ENCODE measurements at regions not wholly inside any gene's neighbourhood (a gene's known extent, or its start where the extent isn't known, plus 50 kb on each side); places are given as distances from the start of the nearest gene placed in this dataset.

- Histone ChIP-seq H3K27ac (ENCODE audit: low read depth in 1 of 3, low read length in 2 of 3) (no peak overlapping the region), H3K4me1 (ENCODE audit: control insufficient read depth in 3 of 3, insufficient read depth in 2 of 3, low read depth in 1 of 3, low read length in 2 of 3) (no peaks in the 10 kb centered on the region), H3K9me3 (ENCODE audit: control insufficient read depth in 2 of 2, insufficient read depth in 1 of 2, low read depth in 1 of 2, low read length in 1 of 2) (no peaks in the 10 kb centered on the region), H3K36me3 (ENCODE audit: control insufficient read depth in 3 of 3, insufficient read depth in 2 of 3, low read depth in 1 of 3, low read length in 3 of 3) (no peaks in the 10 kb centered on the region), H3K27me3 (ENCODE audit: control insufficient read depth in 3 of 3, insufficient read depth in 3 of 3, low read length in 3 of 3) (no peaks in the 10 kb centered on the region), H3K4me3 (ENCODE audit: low read depth in 1 of 3, low read length in 3 of 3) (no peak overlapping the region)
- 63 to 79% (median 77%) methylated on average over 2 of the region's 2 CpGs for WGBS, 3 donors
- DNase-seq (no peak), FAIRE-seq (no peak)
These were observed 125.4 kb upstream of the CA10 start for GRCh38 chr17:52283872-52284271.

GRCh38 chr17:52276381-52277008, 118.0 kb upstream of the CA10 start:
- H3K4me3 ChIP-seq (ENCODE audit: low read depth in 1 of 3, low read length in 3 of 3), result no peak overlapping the region
- no peaks in the 10 kb centered on the region for H3K4me1 ChIP-seq (ENCODE audit: control insufficient read depth in 3 of 3, insufficient read depth in 2 of 3, low read depth in 1 of 3, low read length in 2 of 3)
- no peak overlapping the region for H3K27ac ChIP-seq (ENCODE audit: low read depth in 1 of 3, low read length in 2 of 3)
- no peaks in the 10 kb centered on the region for H3K36me3 ChIP-seq (ENCODE audit: control insufficient read depth in 3 of 3, insufficient read depth in 2 of 3, low read depth in 1 of 3, low read length in 3 of 3)
- no peaks in the 10 kb centered on the region for H3K9me3 ChIP-seq (ENCODE audit: control insufficient read depth in 2 of 2, insufficient read depth in 1 of 2, low read depth in 1 of 2, low read length in 1 of 2)
- DNase-seq, result no peak
- no peak for FAIRE-seq
- 87 to 88% (median 87%) methylated on average over 4 of the region's 4 CpGs for WGBS, 3 donors
- H3K27me3 ChIP-seq (ENCODE audit: control insufficient read depth in 3 of 3, insufficient read depth in 3 of 3, low read length in 3 of 3), result no peaks in the 10 kb centered on the region

GRCh38 chr17:52271781-52272180, 113.3 kb upstream of the CA10 start:
- DNase-seq (no peak), FAIRE-seq (no peak)
- no peak overlapping the region for H3K4me3 ChIP-seq (ENCODE audit: low read depth in 1 of 3, low read length in 3 of 3)
- H3K27ac ChIP-seq (ENCODE audit: low read depth in 1 of 3, low read length in 2 of 3), result no peak overlapping the region
- H3K4me1 ChIP-seq (ENCODE audit: control insufficient read depth in 3 of 3, insufficient read depth in 2 of 3, low read depth in 1 of 3, low read length in 2 of 3), result no peaks in the 10 kb centered on the region
- no peaks in the 10 kb centered on the region for H3K36me3 ChIP-seq (ENCODE audit: control insufficient read depth in 3 of 3, insufficient read depth in 2 of 3, low read depth in 1 of 3, low read length in 3 of 3)
- no peaks in the 10 kb centered on the region for H3K27me3 ChIP-seq (ENCODE audit: control insufficient read depth in 3 of 3, insufficient read depth in 3 of 3, low read length in 3 of 3)
- H3K9me3 ChIP-seq (ENCODE audit: control insufficient read depth in 2 of 2, insufficient read depth in 1 of 2, low read depth in 1 of 2, low read length in 1 of 2), result no peaks in the 10 kb centered on the region
- 77 to 92% (median 91%) methylated on average over 1 of the region's 1 CpG for WGBS, 3 donors

GRCh38 chr17:52255347-52255746, 96.8 kb upstream of the CA10 start:
- H3K4me1 ChIP-seq (ENCODE audit: control insufficient read depth in 3 of 3, insufficient read depth in 2 of 3, low read depth in 1 of 3, low read length in 2 of 3), result no peaks in the 10 kb centered on the region
- no peaks in the 10 kb centered on the region for H3K36me3 ChIP-seq (ENCODE audit: control insufficient read depth in 3 of 3, insufficient read depth in 2 of 3, low read depth in 1 of 3, low read length in 3 of 3)
- H3K9me3 ChIP-seq (ENCODE audit: control insufficient read depth in 2 of 2, insufficient read depth in 1 of 2, low read depth in 1 of 2, low read length in 1 of 2), result no peaks in the 10 kb centered on the region
- no peak for DNase-seq
- no peak for FAIRE-seq
- no peak overlapping the region for H3K4me3 ChIP-seq (ENCODE audit: low read depth in 1 of 3, low read length in 3 of 3)
- no peak overlapping the region for H3K27ac ChIP-seq (ENCODE audit: low read depth in 1 of 3, low read length in 2 of 3)
- H3K27me3 ChIP-seq (ENCODE audit: control insufficient read depth in 3 of 3, insufficient read depth in 3 of 3, low read length in 3 of 3), result no peaks in the 10 kb centered on the region
- 84 to 91% (median 88%) methylated on average over 9 of the region's 9 CpGs for WGBS, 3 donors

- no peak overlapping the region for H3K4me3 ChIP-seq (ENCODE audit: low read depth in 1 of 3, low read length in 3 of 3)
- H3K9me3 ChIP-seq (ENCODE audit: control insufficient read depth in 2 of 2, insufficient read depth in 1 of 2, low read depth in 1 of 2, low read length in 1 of 2), result no peaks in the 10 kb centered on the region
- no peaks in the 10 kb centered on the region for H3K27me3 ChIP-seq (ENCODE audit: control insufficient read depth in 3 of 3, insufficient read depth in 3 of 3, low read length in 3 of 3)
- FAIRE-seq (no peak), DNase-seq (no peak)
- 65 to 81% (median 70%) methylated on average over 2 of the region's 2 CpGs for WGBS, 3 donors
- no peaks in the 10 kb centered on the region for H3K4me1 ChIP-seq (ENCODE audit: control insufficient read depth in 3 of 3, insufficient read depth in 2 of 3, low read depth in 1 of 3, low read length in 2 of 3)
- no peak overlapping the region for H3K27ac ChIP-seq (ENCODE audit: low read depth in 1 of 3, low read length in 2 of 3)
- H3K36me3 ChIP-seq (ENCODE audit: control insufficient read depth in 3 of 3, insufficient read depth in 2 of 3, low read depth in 1 of 3, low read length in 3 of 3), result no peaks in the 10 kb centered on the region
These were observed 86.2 kb upstream of the CA10 start for GRCh38 chr17:52244689-52245088.

GRCh38 chr17:52242268-52242667, 83.8 kb upstream of the CA10 start:
- H3K36me3 ChIP-seq (ENCODE audit: control insufficient read depth in 3 of 3, insufficient read depth in 2 of 3, low read depth in 1 of 3, low read length in 3 of 3), result no peaks in the 10 kb centered on the region
- H3K4me3 ChIP-seq (ENCODE audit: low read depth in 1 of 3, low read length in 3 of 3), result no peak overlapping the region
- no peaks in the 10 kb centered on the region for H3K27me3 ChIP-seq (ENCODE audit: control insufficient read depth in 3 of 3, insufficient read depth in 3 of 3, low read length in 3 of 3)
- no peaks in the 10 kb centered on the region for H3K9me3 ChIP-seq (ENCODE audit: control insufficient read depth in 2 of 2, insufficient read depth in 1 of 2, low read depth in 1 of 2, low read length in 1 of 2)
- FAIRE-seq, result no peak
- DNase-seq, result no peak
- 57 to 74% (median 62%) methylated on average over 2 of the region's 2 CpGs for WGBS, 3 donors
- no peak overlapping the region for H3K27ac ChIP-seq (ENCODE audit: low read depth in 1 of 3, low read length in 2 of 3)
- H3K4me1 ChIP-seq (ENCODE audit: control insufficient read depth in 3 of 3, insufficient read depth in 2 of 3, low read depth in 1 of 3, low read length in 2 of 3), result no peaks in the 10 kb centered on the region

- Histone ChIP-seq H3K4me3 (ENCODE audit: low read depth in 1 of 3, low read length in 3 of 3) (no peak overlapping the region), H3K9me3 (ENCODE audit: control insufficient read depth in 2 of 2, insufficient read depth in 1 of 2, low read depth in 1 of 2, low read length in 1 of 2) (no peaks in the 10 kb centered on the region), H3K27me3 (ENCODE audit: control insufficient read depth in 3 of 3, insufficient read depth in 3 of 3, low read length in 3 of 3) (no peaks in the 10 kb centered on the region), H3K4me1 (ENCODE audit: control insufficient read depth in 3 of 3, insufficient read depth in 2 of 3, low read depth in 1 of 3, low read length in 2 of 3) (no peaks in the 10 kb centered on the region), H3K27ac (ENCODE audit: low read depth in 1 of 3, low read length in 2 of 3) (no peak overlapping the region), H3K36me3 (ENCODE audit: control insufficient read depth in 3 of 3, insufficient read depth in 2 of 3, low read depth in 1 of 3, low read length in 3 of 3) (no peaks in the 10 kb centered on the region)
- 58 to 63% (median 59%) methylated on average over 6 of the region's 6 CpGs for WGBS, 3 donors
- FAIRE-seq, result no peak
- DNase-seq, result no peak
These were observed 78.6 kb upstream of the CA10 start for GRCh38 chr17:52237151-52237550.

- no peak for DNase-seq
- 67 to 90% (median 82%) methylated on average over 1 of the region's 1 CpG for WGBS, 3 donors
These were observed 77.0 kb upstream of the CA10 start for GRCh38 chr17:52235516-52235915.

GRCh38 chr17:52233632-52234031, 75.1 kb upstream of the CA10 start:
- no peaks in the 10 kb centered on the region for H3K36me3 ChIP-seq (ENCODE audit: control insufficient read depth in 3 of 3, insufficient read depth in 2 of 3, low read depth in 1 of 3, low read length in 3 of 3)
- H3K9me3 ChIP-seq (ENCODE audit: control insufficient read depth in 2 of 2, insufficient read depth in 1 of 2, low read depth in 1 of 2, low read length in 1 of 2), result no peaks in the 10 kb centered on the region
- H3K4me3 ChIP-seq (ENCODE audit: low read depth in 1 of 3, low read length in 3 of 3), result no peak overlapping the region
- WGBS, 3 donors, result 30 to 80% (median 49%) methylated on average over 1 of the region's 1 CpG
- H3K27me3 ChIP-seq (ENCODE audit: control insufficient read depth in 3 of 3, insufficient read depth in 3 of 3, low read length in 3 of 3), result no peaks in the 10 kb centered on the region
- DNase-seq (no peak), FAIRE-seq (no peak)
- H3K4me1 ChIP-seq (ENCODE audit: control insufficient read depth in 3 of 3, insufficient read depth in 2 of 3, low read depth in 1 of 3, low read length in 2 of 3), result no peaks in the 10 kb centered on the region
- H3K27ac ChIP-seq (ENCODE audit: low read depth in 1 of 3, low read length in 2 of 3), result no peak overlapping the region

More at GRCh38 chr17:52235516-52235915, 77.0 kb upstream of the CA10 start:
- Histone ChIP-seq H3K27me3 (ENCODE audit: control insufficient read depth in 3 of 3, insufficient read depth in 3 of 3, low read length in 3 of 3) (no peaks in the 10 kb centered on the region), H3K9me3 (ENCODE audit: control insufficient read depth in 2 of 2, insufficient read depth in 1 of 2, low read depth in 1 of 2, low read length in 1 of 2) (no peaks in the 10 kb centered on the region), H3K36me3 (ENCODE audit: control insufficient read depth in 3 of 3, insufficient read depth in 2 of 3, low read depth in 1 of 3, low read length in 3 of 3) (no peaks in the 10 kb centered on the region), H3K4me1 (ENCODE audit: control insufficient read depth in 3 of 3, insufficient read depth in 2 of 3, low read depth in 1 of 3, low read length in 2 of 3) (no peaks in the 10 kb centered on the region), H3K27ac (ENCODE audit: low read depth in 1 of 3, low read length in 2 of 3) (no peak overlapping the region), H3K4me3 (ENCODE audit: low read depth in 1 of 3, low read length in 3 of 3) (no peak overlapping the region)
- no peak for FAIRE-seq

Data from small intestine (tissue), 7 donors.